ENCODE measurements at regions not wholly inside any gene's neighbourhood (a gene's known extent, or its start where the extent isn't known, plus 50 kb on each side); places are given as distances from the start of the nearest gene placed in this dataset.

- DNase-seq (ENCODE audit: low spot score): no peak
- Mint-ChIP-seq H3K4me3 (ENCODE audit: unreplicated experiment) (no peak overlapping the region), H3K27ac (ENCODE audit: unreplicated experiment) (no peak overlapping the region), H3K27me3 (ENCODE audit: low read depth) (no peaks in the 10 kb centered on the region), H3K36me3 (ENCODE audit: low read depth) (no peaks in the 10 kb centered on the region), H3K4me1 (ENCODE audit: low read depth) (peaks cover 23% of the 10 kb centered on the region), H3K9me3 (ENCODE audit: low read depth) (no peaks in the 10 kb centered on the region)
- TF ChIP-seq, protein P1, sequence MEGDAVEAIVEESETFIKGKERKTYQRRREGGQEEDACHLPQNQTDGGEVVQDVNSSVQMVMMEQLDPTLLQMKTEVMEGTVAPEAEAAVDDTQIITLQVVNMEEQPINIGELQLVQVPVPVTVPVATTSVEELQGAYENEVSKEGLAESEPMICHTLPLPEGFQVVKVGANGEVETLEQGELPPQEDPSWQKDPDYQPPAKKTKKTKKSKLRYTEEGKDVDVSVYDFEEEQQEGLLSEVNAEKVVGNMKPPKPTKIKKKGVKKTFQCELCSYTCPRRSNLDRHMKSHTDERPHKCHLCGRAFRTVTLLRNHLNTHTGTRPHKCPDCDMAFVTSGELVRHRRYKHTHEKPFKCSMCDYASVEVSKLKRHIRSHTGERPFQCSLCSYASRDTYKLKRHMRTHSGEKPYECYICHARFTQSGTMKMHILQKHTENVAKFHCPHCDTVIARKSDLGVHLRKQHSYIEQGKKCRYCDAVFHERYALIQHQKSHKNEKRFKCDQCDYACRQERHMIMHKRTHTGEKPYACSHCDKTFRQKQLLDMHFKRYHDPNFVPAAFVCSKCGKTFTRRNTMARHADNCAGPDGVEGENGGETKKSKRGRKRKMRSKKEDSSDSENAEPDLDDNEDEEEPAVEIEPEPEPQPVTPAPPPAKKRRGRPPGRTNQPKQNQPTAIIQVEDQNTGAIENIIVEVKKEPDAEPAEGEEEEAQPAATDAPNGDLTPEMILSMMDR (IDR thresholded peaks at IDR 0.05): no peak
These were observed 430.5 kb upstream of the FAT3 start for GRCh38 chr11:91794146-91794545.

- TF ChIP-seq, protein P1 (IDR thresholded peaks at IDR 0.05): no peak
- no peaks in the 10 kb centered on the region for H3K27me3 Mint-ChIP-seq (ENCODE audit: low read depth)
- no peak overlapping the region for H3K4me3 Mint-ChIP-seq (ENCODE audit: unreplicated experiment)
- DNase-seq (ENCODE audit: low spot score): no peak
- H3K4me1 Mint-ChIP-seq (ENCODE audit: low read depth): peaks cover 25% of the 10 kb centered on the region
- no peaks in the 10 kb centered on the region for H3K9me3 Mint-ChIP-seq (ENCODE audit: low read depth)
- no peaks in the 10 kb centered on the region for H3K36me3 Mint-ChIP-seq (ENCODE audit: low read depth)
- no peak overlapping the region for H3K27ac Mint-ChIP-seq (ENCODE audit: unreplicated experiment)
These were observed 431.8 kb upstream of the FAT3 start for GRCh38 chr11:91792779-91793262.

GRCh38 chr11:91791171-91791468, 433.5 kb upstream of the FAT3 start:
- Mint-ChIP-seq H3K27ac (ENCODE audit: unreplicated experiment) (no peak overlapping the region), H3K27me3 (ENCODE audit: low read depth) (no peaks in the 10 kb centered on the region), H3K4me1 (ENCODE audit: low read depth) (peaks cover 25% of the 10 kb centered on the region), H3K36me3 (ENCODE audit: low read depth) (no peaks in the 10 kb centered on the region), H3K9me3 (ENCODE audit: low read depth) (no peaks in the 10 kb centered on the region), H3K4me3 (ENCODE audit: unreplicated experiment) (no peak overlapping the region)
- DNase-seq (ENCODE audit: low spot score): no peak
- TF ChIP-seq, protein P1 (IDR thresholded peaks at IDR 0.05): no peak

DNA sequence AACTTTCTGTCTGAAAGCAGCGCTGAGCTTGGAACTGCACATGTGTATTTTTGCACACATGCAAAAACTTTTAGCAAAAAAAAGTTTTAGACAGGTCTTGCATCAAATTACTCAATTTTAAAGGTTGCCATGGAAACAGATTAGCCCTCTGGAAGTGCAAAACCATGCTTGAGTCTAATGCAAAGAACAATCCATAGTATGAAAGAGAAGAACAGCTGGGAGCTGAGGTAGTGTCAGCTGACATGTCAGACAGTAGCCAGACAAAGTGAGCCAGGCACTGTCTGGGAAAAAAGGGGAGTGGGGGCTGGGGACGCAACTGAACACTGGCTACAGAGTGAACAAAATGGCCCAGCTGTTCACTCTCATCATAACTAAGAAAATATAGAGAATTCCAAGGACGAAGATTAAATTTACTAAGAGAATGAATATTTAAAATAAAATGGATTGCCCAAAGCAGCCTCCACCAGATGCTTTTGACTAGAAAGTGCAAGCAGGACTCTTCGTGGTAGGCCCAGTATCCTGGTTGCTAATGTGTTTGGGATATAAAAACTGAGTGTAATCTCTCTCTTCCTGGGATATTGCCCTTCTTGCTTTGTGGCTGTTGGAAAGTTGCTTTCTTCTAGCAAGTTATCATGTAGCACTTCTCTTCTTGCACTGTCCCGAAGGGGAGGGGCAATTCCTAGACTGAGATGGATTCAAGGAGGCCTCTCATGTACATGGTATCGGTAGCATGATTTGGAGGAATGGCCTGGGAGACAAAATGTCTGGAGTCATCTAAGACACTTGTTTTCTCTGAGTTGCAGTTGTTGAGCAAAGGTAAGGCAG, 434.1 kb upstream of the FAT3 start:
- Mint-ChIP-seq H3K4me1 (ENCODE audit: low read depth) (peaks cover 24% of the 10 kb centered on the region), H3K27ac (ENCODE audit: unreplicated experiment) (no peak overlapping the region), H3K36me3 (ENCODE audit: low read depth) (no peaks in the 10 kb centered on the region), H3K4me3 (ENCODE audit: unreplicated experiment) (no peak overlapping the region), H3K9me3 (ENCODE audit: low read depth) (no peaks in the 10 kb centered on the region), H3K27me3 (ENCODE audit: low read depth) (no peaks in the 10 kb centered on the region)
- TF ChIP-seq, protein P1 (IDR thresholded peaks at IDR 0.05): no peak
- no peak for DNase-seq (ENCODE audit: low spot score)

DNA sequence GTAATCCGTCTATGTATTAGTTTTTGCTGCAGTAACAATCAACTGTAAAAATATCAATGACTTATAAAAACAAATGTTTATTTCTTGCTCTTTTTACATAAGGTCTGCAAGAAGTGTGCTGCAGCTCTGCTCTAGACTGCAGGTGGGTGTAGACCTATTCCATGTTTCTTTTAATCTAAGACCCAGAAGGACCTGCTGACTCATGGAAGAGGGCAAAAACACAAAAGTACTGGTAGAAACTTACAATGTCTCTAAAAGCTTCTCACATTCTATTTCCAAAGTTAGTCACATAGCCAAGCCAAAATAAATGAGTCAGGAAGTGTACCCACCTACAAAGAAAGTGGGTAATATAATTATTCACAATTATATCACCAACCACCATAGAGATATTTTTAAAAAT, 435.9 kb upstream of the FAT3 start:
- H3K9me3 Mint-ChIP-seq (ENCODE audit: low read depth): peaks cover 4% of the 10 kb centered on the region
- DNase-seq (ENCODE audit: low spot score): no peak
- H3K27ac Mint-ChIP-seq (ENCODE audit: unreplicated experiment): no peak overlapping the region
- H3K36me3 Mint-ChIP-seq (ENCODE audit: low read depth): no peaks in the 10 kb centered on the region
- H3K27me3 Mint-ChIP-seq (ENCODE audit: low read depth): no peaks in the 10 kb centered on the region
- H3K4me1 Mint-ChIP-seq (ENCODE audit: low read depth): peaks cover 16% of the 10 kb centered on the region
- TF ChIP-seq, protein P1 (IDR thresholded peaks at IDR 0.05): no peak
- H3K4me3 Mint-ChIP-seq (ENCODE audit: unreplicated experiment): no peak overlapping the region

All from chondrocyte (in vitro differentiated cells).